Astrocyte of the cerebellum (primary cell): ENCODE measurements at regions not wholly inside any gene's neighbourhood (a gene's known extent, or its start where the extent isn't known, plus 50 kb on each side); places are given as distances from the start of the nearest gene placed in this dataset.
"Not testable (repeated sequence)": the region's sequence is repeated elsewhere in the genome, so short reads cannot be mapped to it uniquely, and the experiment has no call there.

ENCODE experiments used
- DNase-seq: peaks from one replicate; pipeline ENCODE4 v3.0.0-alpha.2; 2011; ENCODE audit warnings: low read depth
- H3K4me3 ChIP-seq: 2 replicates; pipeline ENCODE4 v1.5.1; 2011; ENCODE audit warnings: mild to moderate bottlenecking, low read depth, low read length, moderate library complexity
- in situ Hi-C: cut with HindIII; loops from 2 replicates; pipeline ENCODE4 v1.10.0; 2017; ENCODE audit warnings: low sequenced_read_pairs
- TF ChIP-seq, protein P1 (sequence below): IDR thresholded peaks from 2 replicates; pipeline ENCODE4 v1.5.1; 2012; ENCODE audit warnings: low read length, low read depth, moderate library complexity, mild to moderate bottlenecking; ENCODE audit errors: missing control alignments

- H3K4me3 ChIP-seq, result no peak overlapping the region
- in situ Hi-C loops, result no loop called here
- TF ChIP-seq, protein P1, sequence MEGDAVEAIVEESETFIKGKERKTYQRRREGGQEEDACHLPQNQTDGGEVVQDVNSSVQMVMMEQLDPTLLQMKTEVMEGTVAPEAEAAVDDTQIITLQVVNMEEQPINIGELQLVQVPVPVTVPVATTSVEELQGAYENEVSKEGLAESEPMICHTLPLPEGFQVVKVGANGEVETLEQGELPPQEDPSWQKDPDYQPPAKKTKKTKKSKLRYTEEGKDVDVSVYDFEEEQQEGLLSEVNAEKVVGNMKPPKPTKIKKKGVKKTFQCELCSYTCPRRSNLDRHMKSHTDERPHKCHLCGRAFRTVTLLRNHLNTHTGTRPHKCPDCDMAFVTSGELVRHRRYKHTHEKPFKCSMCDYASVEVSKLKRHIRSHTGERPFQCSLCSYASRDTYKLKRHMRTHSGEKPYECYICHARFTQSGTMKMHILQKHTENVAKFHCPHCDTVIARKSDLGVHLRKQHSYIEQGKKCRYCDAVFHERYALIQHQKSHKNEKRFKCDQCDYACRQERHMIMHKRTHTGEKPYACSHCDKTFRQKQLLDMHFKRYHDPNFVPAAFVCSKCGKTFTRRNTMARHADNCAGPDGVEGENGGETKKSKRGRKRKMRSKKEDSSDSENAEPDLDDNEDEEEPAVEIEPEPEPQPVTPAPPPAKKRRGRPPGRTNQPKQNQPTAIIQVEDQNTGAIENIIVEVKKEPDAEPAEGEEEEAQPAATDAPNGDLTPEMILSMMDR, result no peak
- DNase-seq, result no peak
These were observed 1460.3 kb upstream of the SLC10A2 start for GRCh38 chr13:104526561-104526960.

DNA sequence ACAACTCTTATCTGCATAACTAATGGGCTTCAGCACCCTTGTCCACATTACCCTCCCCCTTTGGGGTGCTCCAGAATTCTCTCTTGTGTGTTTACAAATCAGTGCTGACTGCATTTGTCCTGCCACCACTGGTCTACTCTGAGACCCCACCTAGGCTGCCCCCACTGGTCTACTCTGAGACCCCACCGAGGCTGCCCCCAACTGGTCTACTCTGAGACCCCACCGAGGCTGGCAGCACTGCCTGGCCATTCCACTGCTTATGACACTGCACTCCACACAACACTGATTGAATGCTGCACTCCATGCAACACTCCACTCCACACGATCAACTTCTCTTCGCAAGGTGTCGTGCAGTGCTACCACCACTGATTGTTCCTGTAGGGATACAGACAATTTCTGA is 1459.2 kb upstream of the SLC10A2 start:
- in situ Hi-C loops, result no loop called here
- H3K4me3 ChIP-seq, result no peak overlapping the region
- TF ChIP-seq, protein P1, result no peak
- no peak for DNase-seq

- DNase-seq, result no peak
- no peak overlapping the region for H3K4me3 ChIP-seq
- TF ChIP-seq, protein P1, result no peak
- in situ Hi-C loops, result no loop called here
These were observed 1456.2 kb upstream of the SLC10A2 start for GRCh38 chr13:104522235-104523072.

GRCh38 chr13:104510422-104510821 is 1444.2 kb upstream of the SLC10A2 start:
- in situ Hi-C loops, result no loop called here
- H3K4me3 ChIP-seq, result no peak overlapping the region
- TF ChIP-seq, protein P1, result no peak
- no peak for DNase-seq

- H3K4me3 ChIP-seq, in situ Hi-C loops, DNase-seq: not testable (repeated sequence)
These were observed 1427.3 kb upstream of the SLC10A2 start for GRCh38 chr13:104493502-104493901.

- H3K4me3 ChIP-seq, result no peak overlapping the region
- in situ Hi-C loops, result no loop called here
These were observed 1425.7 kb upstream of the SLC10A2 start for GRCh38 chr13:104491916-104492315.

GRCh38 chr13:104487006-104487405 is 1420.8 kb upstream of the SLC10A2 start:
- TF ChIP-seq, protein P1, result no peak
- no peak overlapping the region for H3K4me3 ChIP-seq
- in situ Hi-C loops, result no loop called here
- no peak for DNase-seq

More at GRCh38 chr13:104491916-104492315, 1425.7 kb upstream of the SLC10A2 start:
- TF ChIP-seq, protein P1, result no peak
- DNase-seq, result no peak
